RWPE1 (cell line): ENCODE measurements at regions not wholly inside any gene's neighbourhood (a gene's known extent, or its start where the extent isn't known, plus 50 kb on each side); places are given as distances from the start of the nearest gene placed in this dataset.

Source experiments
- CTCF ChIA-PET: fragments of 350-600 bp; sonication (Branson Sonifier 250); formaldehyde crosslinking; extraction: SDS; loops from one replicate; lab custom pipeline; 2021; lab: Yijun Ruan, JAX
- POLR2A ChIA-PET: fragments of 400-600 bp; formaldehyde crosslinking; extraction: SDS; loops from one replicate; lab custom pipeline; 2020; ENCODE audit warnings: antibody characterized with exemption; ENCODE audit not compliant: low non-redundant PET; lab: Yijun Ruan, JAX
- DNase-seq: peaks from one replicate; pipeline ENCODE4 v3.0.0; 2012; ENCODE audit warnings: low spot score
- H3K27ac ChIP-seq: fragments of 450-650 bp; 2 replicates; pipeline ENCODE4 v1.5.1; 2017
- CTCF ChIP-seq: fragments of 450-650 bp; conservative IDR thresholded peaks from 2 replicates; pipeline ENCODE4 v1.5.1; 2017; ENCODE audit warnings: low read depth, mild to moderate bottlenecking

- H3K27ac ChIP-seq, result no peak overlapping the region
- TF ChIP-seq CTCF, result no peak
- DNase-seq, result no peak
- CTCF ChIA-PET, result no interaction called here
- POLR2A ChIA-PET, result no interaction called here
These were observed 1038.8 kb upstream of the AUTS2 start for GRCh38 chr7:68559518-68559917.

GRCh38 chr7:68562323-68562899 is 1035.9 kb upstream of the AUTS2 start:
- no peak for TF ChIP-seq CTCF
- ChIA-PET POLR2A (no interaction called here), CTCF (no interaction called here)
- DNase-seq, result no peak
- H3K27ac ChIP-seq, result no peak overlapping the region

GRCh38 chr7:68564306-68565135 is 1033.8 kb upstream of the AUTS2 start:
- no peak overlapping the region for H3K27ac ChIP-seq
- DNase-seq, result no peak
- TF ChIP-seq CTCF, result no peak
- POLR2A ChIA-PET, result no interaction called here
- CTCF ChIA-PET, result interaction anchor here (0.7 kb wide), 1 partner anchor 651 kb away, joined by 3 read pairs; no protein-coding TSS in a partner anchor

GRCh38 chr7:68571286-68571685 is 1027.0 kb upstream of the AUTS2 start:
- no peak overlapping the region for H3K27ac ChIP-seq
- TF ChIP-seq CTCF, result no peak
- ChIA-PET CTCF (no interaction called here), POLR2A (no interaction called here)
- DNase-seq, result no peak

GRCh38 chr7:68573271-68574005 is 1024.8 kb upstream of the AUTS2 start:
- TF ChIP-seq CTCF, result no peak
- CTCF ChIA-PET, result no interaction called here
- no peak overlapping the region for H3K27ac ChIP-seq
- no peak for DNase-seq
- POLR2A ChIA-PET, result no interaction called here

- no peak for TF ChIP-seq CTCF
- CTCF ChIA-PET, result no interaction called here
- no peak for DNase-seq
- POLR2A ChIA-PET, result no interaction called here
- no peak overlapping the region for H3K27ac ChIP-seq
These were observed 1021.9 kb upstream of the AUTS2 start for GRCh38 chr7:68576366-68576765.
